BLaER1 treated with 17β-estradiol and CSF1 and Interleukin-3, amounts not matched to agents 10 nM and 100 nM (cell line): ENCODE measurements at regions not wholly inside any gene's neighbourhood (a gene's known extent, or its start where the extent isn't known, plus 50 kb on each side); places are given as distances from the start of the nearest gene placed in this dataset.

Experiments used
- H3K27ac ChIP-seq, 11 experiments: shearing (Covaris generic); formaldehyde crosslinking; 2 replicates each; pipeline ENCODE4 v1.8.1; 2022
- H3K27me3 ChIP-seq, 11 experiments: shearing (Covaris generic); formaldehyde crosslinking; 2 replicates each; pipeline ENCODE4 v1.8.1; 2022
- H3K36me3 ChIP-seq, 11 experiments: shearing (Covaris generic); formaldehyde crosslinking; 2 replicates each; pipeline ENCODE4 v1.8.1; 2022
- H3K4me1 ChIP-seq, 10 experiments: shearing (Covaris generic); formaldehyde crosslinking; 2 replicates each; pipeline ENCODE4 v1.8.1; 2022
- H3K4me2 ChIP-seq, 11 experiments: shearing (Covaris generic); formaldehyde crosslinking; 2 replicates each; pipeline ENCODE4 v1.8.1; 2022
- H3K4me3 ChIP-seq, 10 experiments: shearing (Covaris generic); formaldehyde crosslinking; 2 replicates each; pipeline ENCODE4 v1.8.1; 2022
- H3K9ac ChIP-seq, 11 experiments: shearing (Covaris generic); formaldehyde crosslinking; 2 replicates each; pipeline ENCODE4 v1.8.1; 2022
- H3K9me3 ChIP-seq, 11 experiments: shearing (Covaris generic); formaldehyde crosslinking; replicated peaks in 1 of 11; 2 replicates each; pipeline ENCODE4 v1.8.1; 2022
- H4K20me1 ChIP-seq, 11 experiments: shearing (Covaris generic); formaldehyde crosslinking; 2 replicates each; pipeline ENCODE4 v1.8.1; 2022
- Cebpa-rat ChIP-seq, 11 experiments: shearing (Covaris generic); IDR thresholded peaks; 2 replicates each; pipeline ENCODE4 v1.8.1; 2022

- Histone ChIP-seq H3K4me1 (peaks cover 21 to 80% (median 53%) of the 10 kb centered on the region in 10 experiments), H3K4me2 (peak overlapping the region in 10 of 11 experiments; percentile 21 to 81 (median 70); a peak in 18 of 22 replicates), H3K9ac (no peak overlapping the region), H3K36me3 (no peaks in the 10 kb centered on the region), H3K4me3 (no peak overlapping the region), H3K27ac (no peak overlapping the region), H3K27me3 (no peaks in the 10 kb centered on the region), H4K20me1 (no peaks in the 10 kb centered on the region), H3K9me3 (no peaks in the 10 kb centered on the region)
- TF ChIP-seq Cebpa-rat (IDR thresholded peaks at IDR 0.05) = no peak
These were observed 143.8 kb downstream of the FGF1 start for GRCh38 chr5:142542078-142542477.

DNA sequence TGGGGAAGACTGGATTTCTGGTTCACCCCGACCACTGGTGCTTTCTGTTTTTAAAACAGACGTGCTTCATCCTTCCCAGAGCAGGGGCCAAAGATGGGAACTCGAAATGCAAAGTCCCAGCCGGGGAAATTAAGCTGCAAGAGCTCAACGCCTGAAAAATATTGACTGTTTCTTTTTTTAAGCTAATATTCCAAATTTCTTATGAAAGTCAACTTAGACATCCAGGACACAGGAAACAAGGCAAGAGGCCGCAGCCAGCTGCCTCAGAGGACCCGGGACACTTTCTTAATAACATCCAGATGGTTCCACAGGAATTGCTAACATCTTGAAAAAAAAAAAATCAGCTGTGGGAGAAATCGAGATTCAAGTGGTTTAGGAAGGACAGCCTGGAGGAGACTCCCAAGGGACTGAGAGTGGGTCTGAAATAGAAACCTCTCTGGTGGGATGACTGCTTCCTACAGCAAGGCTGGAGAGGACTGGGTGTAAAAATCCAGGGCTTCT is 144.9 kb downstream of the FGF1 start:
- H3K4me2 ChIP-seq = peak overlapping the region; percentile 39 to 81 (median 69)
- H3K27me3 ChIP-seq = no peaks in the 10 kb centered on the region
- no peaks in the 10 kb centered on the region for H4K20me1 ChIP-seq
- H3K9ac ChIP-seq = peak overlapping the region in 1 of 11 experiments; percentile 2; a peak in 1 of 22 replicates
- TF ChIP-seq Cebpa-rat (IDR thresholded peaks at IDR 0.05) = no peak
- H3K4me1 ChIP-seq = peaks cover 21 to 69% (median 50%) of the 10 kb centered on the region in 10 experiments
- no peak overlapping the region for H3K4me3 ChIP-seq
- peaks cover 0 to 7% (median 4%) of the 10 kb centered on the region in 11 experiments; a peak in 12 of 22 replicates for H3K9me3 ChIP-seq
- H3K27ac ChIP-seq = peak overlapping the region in 3 of 11 experiments; percentile 3 to 36 (median 26); a peak in 2 of 22 replicates
- no peaks in the 10 kb centered on the region for H3K36me3 ChIP-seq

DNA sequence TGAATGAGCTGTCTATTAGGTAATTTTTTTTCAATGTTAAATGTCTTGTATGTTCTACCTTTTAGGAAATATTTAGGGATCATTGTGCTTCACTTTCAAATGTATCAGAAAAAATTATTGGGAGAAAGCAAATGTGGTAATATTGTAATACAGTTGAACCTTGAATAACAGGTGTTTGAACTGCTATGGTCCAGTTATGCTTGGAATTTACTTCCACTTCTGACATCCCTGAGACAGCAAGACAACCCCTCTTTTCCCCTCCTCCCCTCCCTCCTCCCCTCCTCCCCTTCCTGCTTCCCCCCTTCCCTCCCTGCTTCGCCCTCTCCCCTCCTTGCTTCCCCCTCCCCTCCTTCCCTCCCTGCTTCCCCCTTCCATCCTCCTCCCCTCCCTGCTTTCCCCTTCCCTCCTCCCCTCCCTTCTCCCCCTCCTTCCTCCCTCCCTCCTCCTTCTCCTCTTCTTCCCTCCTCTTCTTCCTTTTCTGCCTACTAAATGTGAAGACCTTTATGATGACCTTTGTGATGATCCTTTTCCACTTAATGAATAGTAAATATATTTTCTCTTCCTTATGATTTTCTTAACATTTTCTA is 146.6 kb downstream of the FGF1 start:
- Histone ChIP-seq H4K20me1 (no peaks in the 10 kb centered on the region), H3K9ac (no peak overlapping the region), H3K9me3 (peaks cover 14 to 24% (median 21%) of the 10 kb centered on the region in 11 experiments), H3K27ac (no peak overlapping the region), H3K27me3 (no peaks in the 10 kb centered on the region), H3K4me2 (no peak overlapping the region; a peak in 1 of 22 replicates), H3K36me3 (0 out of 22 replicates have a peak, but pooled peaks cover 0 to 4% (median 0%) of the 10 kb centered on the region in 11 experiments), H3K4me3 (no peak overlapping the region), H3K4me1 (peaks cover 20 to 54% (median 39%) of the 10 kb centered on the region in 10 experiments)
- no peak for TF ChIP-seq Cebpa-rat (IDR thresholded peaks at IDR 0.05)

DNA sequence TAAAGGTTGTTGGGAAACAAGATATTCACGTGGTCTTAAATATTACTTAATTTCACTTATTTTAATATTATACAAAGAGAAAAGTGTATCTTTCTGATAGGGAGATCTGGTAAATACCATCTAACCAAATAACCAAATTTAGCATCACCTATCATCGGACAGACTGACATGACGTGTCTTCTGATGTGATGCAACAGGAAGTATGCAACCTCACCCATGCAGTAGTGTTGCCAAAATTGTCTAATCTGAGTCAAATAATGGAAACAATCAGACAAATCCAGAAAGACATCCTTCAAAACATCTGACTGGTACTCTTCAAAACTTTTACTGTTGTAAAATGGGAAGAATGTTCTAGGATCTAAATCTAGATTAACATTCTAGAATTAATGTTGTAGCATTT is 148.0 kb downstream of the FGF1 start:
- Histone ChIP-seq H3K27ac (no peak overlapping the region), H3K4me2 (peak overlapping the region in 8 of 11 experiments; percentile 5 to 53 (median 38); a peak in 10 of 22 replicates), H3K4me1 (peaks cover 20 to 51% (median 39%) of the 10 kb centered on the region in 10 experiments), H3K9ac (no peak overlapping the region), H3K9me3 (peaks cover 14 to 30% (median 25%) of the 10 kb centered on the region in 11 experiments), H3K4me3 (no peak overlapping the region), H3K36me3 (0 out of 22 replicates have a peak, but pooled peaks cover 0 to 4% (median 0%) of the 10 kb centered on the region in 11 experiments), H4K20me1 (no peaks in the 10 kb centered on the region), H3K27me3 (no peaks in the 10 kb centered on the region)
- TF ChIP-seq Cebpa-rat (IDR thresholded peaks at IDR 0.05) = peak in 2 of 11 experiments; percentile 17 to 26; a peak in 1 of 22 replicates

GRCh38 chr5:142532781-142533176 is 153.1 kb downstream of the FGF1 start:
- Histone ChIP-seq H3K27me3 (no peaks in the 10 kb centered on the region), H3K9ac (no peak overlapping the region), H3K9me3 (peaks cover 14 to 30% (median 25%) of the 10 kb centered on the region in 11 experiments), H3K4me1 (peaks cover under 1 to 21% (median 3%) of the 10 kb centered on the region in 10 experiments; a peak in 14 of 20 replicates), H3K4me3 (no peak overlapping the region), H3K4me2 (no peak overlapping the region), H3K36me3 (0 out of 22 replicates have a peak, but pooled peaks cover 0 to 4% (median 0%) of the 10 kb centered on the region in 11 experiments), H3K27ac (no peak overlapping the region), H4K20me1 (no peaks in the 10 kb centered on the region)
- TF ChIP-seq Cebpa-rat (IDR thresholded peaks at IDR 0.05) = no peak

DNA sequence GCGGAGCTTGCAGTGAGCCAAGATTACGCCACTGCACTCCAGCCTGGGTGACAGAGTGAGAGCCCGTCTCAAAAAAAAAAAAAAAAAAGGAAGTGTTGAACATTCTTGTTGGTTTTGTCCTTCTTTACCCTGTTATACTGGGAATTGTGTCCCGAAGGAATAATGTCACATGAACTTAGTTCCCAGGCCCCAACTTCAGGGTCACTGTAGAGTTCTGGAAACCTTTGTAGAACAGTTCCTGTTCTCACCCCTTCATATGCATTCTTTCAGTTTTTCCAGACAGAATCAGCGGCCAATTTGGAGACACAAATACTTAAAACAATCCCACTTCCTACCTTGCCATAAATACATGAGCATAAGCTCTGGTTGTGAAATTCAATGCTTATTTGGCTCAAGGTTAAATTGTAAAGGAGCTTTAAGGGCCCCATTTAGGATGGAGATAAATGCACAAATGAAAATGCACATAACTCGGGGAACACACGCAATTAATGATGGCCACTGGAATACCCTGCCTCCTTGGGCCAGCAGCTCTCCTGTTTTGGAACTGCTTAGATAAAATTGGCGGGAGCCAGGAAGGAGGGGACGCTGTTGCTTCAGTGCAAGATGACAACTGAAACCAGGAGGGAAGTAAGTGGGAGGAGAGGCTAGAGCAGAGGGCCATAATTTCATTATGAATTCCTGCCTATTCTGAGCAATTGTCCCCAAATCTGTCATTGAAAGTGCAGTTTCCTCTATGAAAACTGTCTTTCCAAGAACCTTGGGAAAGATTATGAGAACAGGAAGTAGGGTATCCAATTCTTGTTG is 153.7 kb downstream of the FGF1 start:
- no peaks in the 10 kb centered on the region for H4K20me1 ChIP-seq
- no peak overlapping the region for H3K4me3 ChIP-seq
- no peaks in the 10 kb centered on the region for H3K27me3 ChIP-seq
- no peak overlapping the region for H3K9ac ChIP-seq
- 0 out of 22 replicates have a peak, but pooled peaks cover 0 to 4% (median 0%) of the 10 kb centered on the region in 11 experiments for H3K36me3 ChIP-seq
- peaks cover 0 to 24% (median 8%) of the 10 kb centered on the region in 10 experiments; a peak in 10 of 20 replicates for H3K4me1 ChIP-seq
- H3K4me2 ChIP-seq = 0 out of 22 replicates have a peak overlapping the region, but pooled peaks of 3 of the 11 experiments have one; percentile 0 to 9 (median 1)
- H3K27ac ChIP-seq = no peak overlapping the region
- peaks cover 14 to 30% (median 25%) of the 10 kb centered on the region in 11 experiments for H3K9me3 ChIP-seq
- TF ChIP-seq Cebpa-rat (IDR thresholded peaks at IDR 0.05) = no peak

DNA sequence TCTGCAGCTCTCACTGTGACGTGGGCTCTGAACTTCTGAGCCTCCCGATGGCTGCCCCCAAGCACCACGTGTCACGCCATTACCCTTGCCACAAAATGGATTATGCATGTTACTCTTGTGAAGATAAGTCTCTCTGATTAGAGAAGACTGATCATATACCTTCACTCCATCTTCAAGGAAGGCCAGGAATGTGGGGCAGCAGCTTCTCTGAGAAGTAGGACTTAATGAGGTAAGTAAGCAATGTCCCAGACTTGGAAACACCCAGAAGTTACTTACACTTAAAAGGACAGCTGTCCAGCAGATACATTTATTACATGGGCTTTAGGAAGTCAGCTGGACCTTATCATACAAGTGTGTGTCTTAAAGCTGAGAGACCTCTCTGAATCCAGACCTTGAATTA is 155.0 kb downstream of the FGF1 start:
- Histone ChIP-seq H3K9ac (no peak overlapping the region), H3K4me3 (no peak overlapping the region), H3K4me1 (peaks cover 0 to 28% (median 10%) of the 10 kb centered on the region in 10 experiments; a peak in 10 of 20 replicates), H3K27me3 (no peaks in the 10 kb centered on the region), H3K4me2 (no peak overlapping the region), H3K36me3 (0 out of 22 replicates have a peak, but pooled peaks cover 0 to 4% (median 0%) of the 10 kb centered on the region in 11 experiments), H3K9me3 (peaks cover 14 to 22% (median 21%) of the 10 kb centered on the region in 11 experiments), H4K20me1 (no peaks in the 10 kb centered on the region), H3K27ac (no peak overlapping the region)
- no peak for TF ChIP-seq Cebpa-rat (IDR thresholded peaks at IDR 0.05)

DNA sequence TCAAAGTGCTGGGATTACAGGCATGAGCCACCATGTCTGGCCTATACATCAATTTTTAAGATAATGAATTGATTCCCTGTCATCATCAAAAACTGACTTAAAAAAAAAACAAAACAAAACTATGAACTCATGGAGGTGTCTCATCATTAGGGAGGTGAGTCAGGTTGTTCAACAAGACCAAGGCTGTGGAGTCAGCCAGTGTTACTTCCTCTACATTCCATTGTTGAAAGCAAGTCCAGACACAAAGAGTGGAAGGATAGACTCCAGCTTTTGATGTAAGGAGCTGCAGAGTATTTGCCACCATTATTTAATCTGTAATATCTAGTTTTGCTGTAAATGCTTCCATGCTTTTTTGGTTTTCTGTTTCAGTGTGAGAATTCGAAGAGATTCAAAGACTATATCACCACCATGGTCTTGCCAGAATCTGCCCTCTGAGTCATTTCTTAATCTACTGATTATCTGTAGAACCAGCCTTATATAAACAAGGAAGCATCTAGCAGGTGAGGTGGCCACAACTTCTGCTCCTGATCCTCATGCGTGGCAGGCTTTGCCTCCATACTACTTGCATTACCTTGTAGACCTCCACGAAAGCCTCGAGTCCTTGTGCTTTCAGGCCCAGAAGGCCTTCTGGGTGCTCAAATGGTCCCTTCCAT is 156.1 kb downstream of the FGF1 start:
- Histone ChIP-seq H3K4me2 (no peak overlapping the region), H3K9me3 (peaks cover 5 to 12% (median 9%) of the 10 kb centered on the region in 11 experiments), H4K20me1 (no peaks in the 10 kb centered on the region), H3K36me3 (no peaks in the 10 kb centered on the region), H3K4me3 (no peak overlapping the region), H3K9ac (no peak overlapping the region), H3K4me1 (peaks cover 0 to 28% (median 10%) of the 10 kb centered on the region in 10 experiments; a peak in 12 of 20 replicates), H3K27ac (no peak overlapping the region), H3K27me3 (no peaks in the 10 kb centered on the region)
- no peak for TF ChIP-seq Cebpa-rat (IDR thresholded peaks at IDR 0.05)
